Smooth muscle cell (in vitro differentiated cells): ENCODE measurements at regions not wholly inside any gene's neighbourhood (a gene's known extent, or its start where the extent isn't known, plus 50 kb on each side); places are given as distances from the start of the nearest gene placed in this dataset.

Experiments
- DNase-seq: peaks from one replicate; lab custom pipeline; 2025; ENCODE audit not compliant: unreplicated experiment; lab: John Stamatoyannopoulos, UW
- H2AFZ ChIP-seq: fragments of 200-600 bp; sonication (generic); 2 replicates; pipeline ENCODE4 v1.6.0; 2016; ENCODE audit warnings: antibody characterized with exemption, low read depth, mild to moderate bottlenecking
- H3F3A ChIP-seq: fragments of 200-600 bp; sonication (generic); 2 replicates; pipeline ENCODE4 v1.6.0; 2017; ENCODE audit warnings: antibody characterized with exemption, low read depth
- H3K27ac ChIP-seq: fragments of 200-600 bp; sonication (generic); 2 replicates; pipeline ENCODE4 v1.5.1; 2016; ENCODE audit warnings: low read depth, mild to moderate bottlenecking
- H3K27me3 ChIP-seq: fragments of 200-600 bp; sonication (generic); 2 replicates; pipeline ENCODE4 v1.6.1; 2016; ENCODE audit warnings: low read depth, mild to moderate bottlenecking
- H3K36me3 ChIP-seq: fragments of 200-600 bp; sonication (generic); 2 replicates; pipeline ENCODE4 v1.5.1; 2016; ENCODE audit warnings: low read depth
- H3K4me1 ChIP-seq: fragments of 200-600 bp; sonication (generic); 2 replicates; pipeline ENCODE4 v1.5.1; 2016; ENCODE audit warnings: low read depth
- H3K4me2 ChIP-seq: fragments of 200-600 bp; sonication (generic); 2 replicates; pipeline ENCODE4 v1.6.0; 2016; ENCODE audit warnings: mild to moderate bottlenecking
- H3K4me3 ChIP-seq: fragments of 200-600 bp; sonication (generic); 2 replicates; pipeline ENCODE4 v1.5.1; 2016; ENCODE audit warnings: mild to moderate bottlenecking
- H3K79me2 ChIP-seq: fragments of 200-600 bp; sonication (generic); 2 replicates; pipeline ENCODE4 v1.6.0; 2016; ENCODE audit warnings: low read depth, mild to moderate bottlenecking
- H3K9ac ChIP-seq: fragments of 200-600 bp; sonication (generic); 2 replicates; pipeline ENCODE4 v1.6.0; 2016; ENCODE audit warnings: low read depth
- H3K9me3 ChIP-seq: fragments of 200-600 bp; sonication (generic); replicated peaks from 2 replicates; pipeline ENCODE4 v1.5.1; 2016; ENCODE audit warnings: low read depth
- H4K20me1 ChIP-seq: fragments of 200-600 bp; sonication (generic); 2 replicates; pipeline ENCODE4 v1.6.0; 2016; ENCODE audit warnings: low read depth
- CTCF ChIP-seq: fragments of 200-600 bp; sonication (generic); IDR thresholded peaks from 2 replicates; pipeline ENCODE4 v1.5.1; 2017; ENCODE audit warnings: borderline replicate concordance, mild to moderate bottlenecking, antibody characterized with exemption; ENCODE audit not compliant: insufficient read depth, poor library complexity, severe bottlenecking
- WGBS: methylation state at CpG from one replicate; pipeline ENCODE4 v1.1.7; 2016; ENCODE audit warnings: low lambda C conversion rate; 5-methylcytosine and 5-hydroxymethylcytosine counted together

GRCh38 chr3:182357928-182358327 lies 435.4 kb upstream of the ATP11B start:
- Histone ChIP-seq H3K9ac (no peak overlapping the region), H3K9me3 (no peaks in the 10 kb centered on the region), H3K79me2 (no peaks in the 10 kb centered on the region), H3K4me1 (no peaks in the 10 kb centered on the region), H3K4me2 (no peak overlapping the region), H2AFZ (no peak overlapping the region), H3F3A (no peaks in the 10 kb centered on the region), H3K27ac (no peak overlapping the region), H3K36me3 (no peaks in the 10 kb centered on the region), H3K27me3 (no peaks in the 10 kb centered on the region), H3K4me3 (no peak overlapping the region), H4K20me1 (no peaks in the 10 kb centered on the region)
- 40% methylated on average over 1 of the region's 1 CpG for WGBS
- DNase-seq: no peak
- TF ChIP-seq CTCF: no peak

GRCh38 chr3:182364323-182364722 lies 429.0 kb upstream of the ATP11B start:
- no peaks in the 10 kb centered on the region for H3F3A ChIP-seq
- no peaks in the 10 kb centered on the region for H3K36me3 ChIP-seq
- no peak overlapping the region for H3K4me2 ChIP-seq
- no peaks in the 10 kb centered on the region for H3K4me1 ChIP-seq
- no peak overlapping the region for H3K4me3 ChIP-seq
- no peak overlapping the region for H2AFZ ChIP-seq
- H4K20me1 ChIP-seq: no peaks in the 10 kb centered on the region
- no peaks in the 10 kb centered on the region for H3K27me3 ChIP-seq
- H3K27ac ChIP-seq: no peak overlapping the region
- DNase-seq: no peak
- no peak for TF ChIP-seq CTCF
- H3K9ac ChIP-seq: no peak overlapping the region
- no peaks in the 10 kb centered on the region for H3K79me2 ChIP-seq
- WGBS: 83% methylated on average over 6 of the region's 6 CpGs
- no peaks in the 10 kb centered on the region for H3K9me3 ChIP-seq

GRCh38 chr3:182364723-182365650 lies 428.3 kb upstream of the ATP11B start:
- H3K79me2 ChIP-seq: no peaks in the 10 kb centered on the region
- DNase-seq: no peak
- H3K27ac ChIP-seq: peak overlapping the region; percentile 1
- H2AFZ ChIP-seq: no peak overlapping the region
- H3K9me3 ChIP-seq: no peaks in the 10 kb centered on the region
- no peaks in the 10 kb centered on the region for H3K36me3 ChIP-seq
- no peak overlapping the region for H3K9ac ChIP-seq
- H3F3A ChIP-seq: no peaks in the 10 kb centered on the region
- H3K4me1 ChIP-seq: no peaks in the 10 kb centered on the region
- no peaks in the 10 kb centered on the region for H3K27me3 ChIP-seq
- no peaks in the 10 kb centered on the region for H4K20me1 ChIP-seq
- H3K4me2 ChIP-seq: peak overlapping the region; percentile 9
- H3K4me3 ChIP-seq: no peak overlapping the region
- 80% methylated on average over 20 of the region's 20 CpGs for WGBS
- no peak for TF ChIP-seq CTCF

- Histone ChIP-seq H4K20me1 (no peaks in the 10 kb centered on the region), H2AFZ (no peak overlapping the region), H3K9me3 (no peaks in the 10 kb centered on the region), H3K79me2 (no peaks in the 10 kb centered on the region), H3K4me1 (no peaks in the 10 kb centered on the region), H3K4me3 (no peak overlapping the region), H3K36me3 (no peaks in the 10 kb centered on the region), H3K27me3 (no peaks in the 10 kb centered on the region), H3K27ac (no peak overlapping the region), H3K4me2 (no peak overlapping the region), H3K9ac (no peak overlapping the region), H3F3A (no peaks in the 10 kb centered on the region)
- WGBS: 87% methylated on average over 2 of the region's 2 CpGs
- TF ChIP-seq CTCF: no peak
- DNase-seq: no peak
Observed at GRCh38 chr3:182366746-182367145, 426.6 kb upstream of the ATP11B start.
